ENCODE measurements at regions not wholly inside any gene's neighbourhood (a gene's known extent, or its start where the extent isn't known, plus 50 kb on each side); places are given as distances from the start of the nearest gene placed in this dataset.

GRCh38 chr10:129102906-129103693 lies 363.9 kb upstream of the MGMT start:
- peaks cover 19% of the 10 kb centered on the region for H3K4me1 ChIP-seq (ENCODE audit: control insufficient read depth, extremely low read depth, insufficient read depth, low read length)
- FAIRE-seq (no peak), DNase-seq (ENCODE audit: low read depth, low spot score) (no peak)
- dilution Hi-C loops (cut with MboI; ENCODE audit: extremely low pct_ligation_motif_present, low sequenced_read_pairs) (no loop called here), intact Hi-C loops (cut with micrococcal nuclease) (no loop called here)
- no peak overlapping the region for H3K27ac ChIP-seq (ENCODE audit: insufficient read depth, low read depth, low read length)
- H3K4me2 ChIP-seq (ENCODE audit: insufficient read depth, low read length), result no peak overlapping the region
- H4K20me1 ChIP-seq (replicated peaks; ENCODE audit: control insufficient read depth, extremely low read depth, insufficient read depth, low read length), result no peaks in the 10 kb centered on the region
- ChIA-PET POLR2A (no interaction called here), CTCF (interaction anchor here (1.1 kb wide), 1 partner anchor 12 kb away, joined by 4 read pairs; no protein-coding TSS in a partner anchor)
- no peaks in the 10 kb centered on the region for H3K9me1 ChIP-seq (replicated peaks; ENCODE audit: control insufficient read depth, extremely low read depth, insufficient read depth, low read length)
- no peak overlapping the region for H3K9ac ChIP-seq (replicated peaks; ENCODE audit: extremely low read depth, insufficient read depth, low read length)
- BruUV-seq (replicated peaks), result no TSS peak
- H3K27me3 ChIP-seq (ENCODE audit: control insufficient read depth in 2 of 2, insufficient read depth in 2 of 2, low read length in 2 of 2), result no peaks in the 10 kb centered on the region
- no peaks in the 10 kb centered on the region for H3K79me2 ChIP-seq (ENCODE audit: control insufficient read depth, insufficient read depth, low read length)
- H3K36me3 ChIP-seq (ENCODE audit: control insufficient read depth in 2 of 2, extremely low read depth in 1 of 2, insufficient read depth in 2 of 2, low read length in 2 of 2), result no peaks in the 10 kb centered on the region
- no peaks in the 10 kb centered on the region for H3K9me3 ChIP-seq (replicated peaks; ENCODE audit: control insufficient read depth, insufficient read depth, low read length)
- H3K4me3 ChIP-seq (replicated peaks in 1 of 3; ENCODE audit: insufficient read depth in 1 of 3, low read depth in 1 of 3, low read length in 3 of 3), result no peak overlapping the region
- no peak overlapping the region for H2AFZ ChIP-seq (ENCODE audit: low read depth, low read length)
- TF ChIP-seq POLR2A (IDR thresholded peaks at IDR 0.05; ENCODE audit: low read depth, low read length), result no peak
- no peak for TF ChIP-seq JUN (IDR thresholded peaks at IDR 0.05; ENCODE audit: borderline replicate concordance, insufficient read depth, insufficient read length, low read depth)
- TF ChIP-seq GATA2 (IDR thresholded peaks at IDR 0.05; ENCODE audit: insufficient read depth, insufficient read length, low read depth, low read length), result no peak
- no peak for TF ChIP-seq EZH2 (IDR thresholded peaks at IDR 0.05; ENCODE audit: borderline replicate concordance, low read depth, low read length, severe bottlenecking)
- TF ChIP-seq FOS (IDR thresholded peaks at IDR 0.05; ENCODE audit: borderline replicate concordance, insufficient read depth, low read length), result no peak
- TF ChIP-seq MAX (IDR thresholded peaks at IDR 0.05; ENCODE audit: insufficient read depth, insufficient read length), result no peak
